BLaER1 treated with 17β-estradiol and CSF1 and Interleukin-3, amounts not matched to agents 10 nM and 100 nM (cell line): ENCODE measurements at regions not wholly inside any gene's neighbourhood (a gene's known extent, or its start where the extent isn't known, plus 50 kb on each side); places are given as distances from the start of the nearest gene placed in this dataset.
A peak's percentile ranks its signal among the peaks of the same experiment; 100 is the strongest.

ENCODE experiments used
- H3K27ac ChIP-seq, 11 experiments: shearing (Covaris generic); formaldehyde crosslinking; 2 replicates each; pipeline ENCODE4 v1.8.1; 2022
- H3K27me3 ChIP-seq, 11 experiments: shearing (Covaris generic); formaldehyde crosslinking; 2 replicates each; pipeline ENCODE4 v1.8.1; 2022
- H3K36me3 ChIP-seq, 11 experiments: shearing (Covaris generic); formaldehyde crosslinking; 2 replicates each; pipeline ENCODE4 v1.8.1; 2022
- H3K4me1 ChIP-seq, 10 experiments: shearing (Covaris generic); formaldehyde crosslinking; 2 replicates each; pipeline ENCODE4 v1.8.1; 2022
- H3K4me2 ChIP-seq, 11 experiments: shearing (Covaris generic); formaldehyde crosslinking; 2 replicates each; pipeline ENCODE4 v1.8.1; 2022
- H3K4me3 ChIP-seq, 10 experiments: shearing (Covaris generic); formaldehyde crosslinking; 2 replicates each; pipeline ENCODE4 v1.8.1; 2022
- H3K9ac ChIP-seq, 11 experiments: shearing (Covaris generic); formaldehyde crosslinking; 2 replicates each; pipeline ENCODE4 v1.8.1; 2022
- H3K9me3 ChIP-seq, 11 experiments: shearing (Covaris generic); formaldehyde crosslinking; replicated peaks in 1 of 11; 2 replicates each; pipeline ENCODE4 v1.8.1; 2022
- H4K20me1 ChIP-seq, 11 experiments: shearing (Covaris generic); formaldehyde crosslinking; 2 replicates each; pipeline ENCODE4 v1.8.1; 2022
- Cebpa-rat ChIP-seq, 11 experiments: shearing (Covaris generic); IDR thresholded peaks; 2 replicates each; pipeline ENCODE4 v1.8.1; 2022

DNA sequence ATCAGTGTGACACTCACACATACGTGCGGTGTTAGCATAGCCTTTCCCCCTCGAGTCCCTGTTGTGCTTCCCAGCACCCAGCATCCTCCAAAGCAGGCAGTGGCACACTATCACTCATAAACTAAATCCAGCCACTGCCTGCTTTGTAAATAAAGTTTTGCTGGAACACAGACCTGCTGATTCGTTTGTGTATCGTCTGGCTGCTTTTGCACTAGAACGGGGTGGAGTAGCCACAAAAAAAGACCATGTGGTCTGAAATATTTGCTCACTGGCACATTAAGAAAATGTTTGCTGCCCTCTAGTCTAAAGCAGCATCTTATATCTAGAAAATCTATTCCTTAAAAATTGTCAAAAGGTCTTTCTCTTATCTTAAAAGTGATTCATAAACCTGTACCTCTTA lies 341.2 kb upstream of the ZFHX3 start:
- Histone ChIP-seq H3K9me3 (peaks cover 0 to 13% (median 0%) of the 10 kb centered on the region in 11 experiments; a peak in 3 of 22 replicates), H3K9ac (no peak overlapping the region), H3K36me3 (no peaks in the 10 kb centered on the region), H4K20me1 (no peaks in the 10 kb centered on the region), H3K4me3 (no peak overlapping the region), H3K4me1 (peaks cover 0 to 21% (median 7%) of the 10 kb centered on the region in 10 experiments; a peak in 10 of 20 replicates), H3K4me2 (peak overlapping the region in 2 of 11 experiments; percentile 8 to 40; a peak in 1 of 22 replicates), H3K27ac (peak overlapping the region in 2 of 11 experiments; percentile 22 to 35; a peak in 2 of 22 replicates), H3K27me3 (no peaks in the 10 kb centered on the region)
- no peak for TF ChIP-seq Cebpa-rat (IDR thresholded peaks at IDR 0.05)

DNA sequence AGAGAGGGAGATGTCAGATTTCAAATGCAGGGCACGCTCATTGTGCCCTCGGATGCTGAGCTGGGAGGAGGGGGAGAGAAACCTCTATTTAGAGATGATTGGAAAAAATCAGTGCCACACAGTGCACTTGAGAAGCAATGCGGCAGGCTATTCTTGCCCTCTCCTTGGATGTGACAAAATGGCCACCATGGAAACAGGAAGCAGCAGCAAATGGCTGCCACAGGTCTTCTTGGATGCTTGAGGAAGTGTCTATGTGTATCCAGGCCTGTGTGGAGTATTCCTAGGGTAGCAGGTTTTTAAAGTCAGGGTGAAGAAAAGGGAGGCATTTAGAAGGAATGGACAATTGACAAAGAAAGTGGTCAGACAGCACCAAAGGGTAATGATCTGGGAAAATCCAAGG lies 340.1 kb upstream of the ZFHX3 start:
- peaks cover 0 to 21% (median 7%) of the 10 kb centered on the region in 10 experiments; a peak in 10 of 20 replicates for H3K4me1 ChIP-seq
- H3K36me3 ChIP-seq, result no peaks in the 10 kb centered on the region
- no peaks in the 10 kb centered on the region for H3K27me3 ChIP-seq
- H3K4me2 ChIP-seq, result peak overlapping the region in 2 of 11 experiments; percentile 28 to 40; a peak in 2 of 22 replicates
- TF ChIP-seq Cebpa-rat (IDR thresholded peaks at IDR 0.05), result no peak
- peaks cover 0 to 13% (median 0%) of the 10 kb centered on the region in 11 experiments; a peak in 3 of 22 replicates for H3K9me3 ChIP-seq
- H4K20me1 ChIP-seq, result no peaks in the 10 kb centered on the region
- no peak overlapping the region for H3K4me3 ChIP-seq
- no peak overlapping the region for H3K9ac ChIP-seq
- peak overlapping the region in 5 of 11 experiments; percentile 7 to 52 (median 22); a peak in 5 of 22 replicates for H3K27ac ChIP-seq

DNA sequence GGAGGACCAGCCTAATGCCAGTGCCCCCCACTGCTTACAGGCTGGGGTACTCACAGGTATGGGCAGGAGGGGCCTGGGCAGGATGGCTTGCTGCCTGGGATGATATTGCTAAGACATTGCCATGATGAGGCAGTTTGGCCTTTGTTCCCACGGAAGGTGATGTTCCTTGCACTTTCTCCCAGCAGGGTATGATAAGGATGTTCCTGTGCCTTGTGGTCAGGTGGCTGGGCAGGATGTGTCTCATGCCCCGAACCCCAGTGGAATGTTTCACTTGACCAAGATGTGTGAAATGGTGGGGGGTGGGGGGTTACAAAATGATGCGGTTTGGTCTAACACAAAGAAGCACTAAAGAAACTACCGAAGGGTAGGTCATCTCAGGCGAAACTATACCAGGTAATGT lies 337.8 kb upstream of the ZFHX3 start:
- Histone ChIP-seq H3K36me3 (no peaks in the 10 kb centered on the region), H4K20me1 (no peaks in the 10 kb centered on the region), H3K27me3 (no peaks in the 10 kb centered on the region), H3K4me1 (peaks cover 0 to 21% (median 7%) of the 10 kb centered on the region in 10 experiments; a peak in 10 of 20 replicates), H3K9ac (no peak overlapping the region), H3K9me3 (peaks cover 0 to 13% (median 0%) of the 10 kb centered on the region in 11 experiments; a peak in 3 of 22 replicates), H3K4me2 (0 out of 22 replicates have a peak overlapping the region, but pooled peaks of 1 of the 11 experiments have one; percentile 23), H3K27ac (no peak overlapping the region), H3K4me3 (no peak overlapping the region)
- no peak for TF ChIP-seq Cebpa-rat (IDR thresholded peaks at IDR 0.05)

DNA sequence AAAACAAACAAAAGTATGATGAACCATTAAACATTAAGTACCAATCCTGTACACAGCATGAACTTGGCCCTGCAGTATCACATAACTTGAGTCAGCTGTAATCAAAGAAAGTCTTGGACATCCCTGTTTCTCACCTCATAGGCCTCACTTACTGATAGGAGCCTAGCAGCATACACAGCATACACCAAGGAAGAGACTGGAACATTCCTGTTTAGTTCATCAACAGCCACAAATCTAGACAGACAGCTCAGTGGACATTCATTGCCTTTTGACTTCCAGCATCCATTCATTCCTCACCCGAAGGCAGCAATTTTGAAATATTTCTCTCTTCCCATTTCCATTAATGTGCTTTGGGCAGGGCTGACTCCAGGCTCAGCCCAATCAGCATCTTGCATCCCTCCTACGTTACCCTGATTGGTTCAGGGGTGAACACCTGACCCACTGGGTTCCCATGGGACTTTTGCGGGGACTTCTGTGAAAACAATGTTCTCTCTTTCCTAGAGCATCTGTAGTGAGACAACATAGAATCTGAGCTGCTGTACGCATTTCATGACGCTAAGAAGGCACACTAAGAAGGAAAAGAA lies 336.7 kb upstream of the ZFHX3 start:
- H3K4me1 ChIP-seq, result peaks cover 0 to 21% (median 7%) of the 10 kb centered on the region in 10 experiments; a peak in 10 of 20 replicates
- no peak overlapping the region for H3K4me3 ChIP-seq
- TF ChIP-seq Cebpa-rat (IDR thresholded peaks at IDR 0.05), result no peak
- no peak overlapping the region for H3K9ac ChIP-seq
- H3K4me2 ChIP-seq, result peak overlapping the region in 4 of 11 experiments; percentile 3 to 23 (median 8); a peak in 2 of 22 replicates
- no peaks in the 10 kb centered on the region for H3K36me3 ChIP-seq
- no peaks in the 10 kb centered on the region for H3K27me3 ChIP-seq
- no peaks in the 10 kb centered on the region for H4K20me1 ChIP-seq
- H3K9me3 ChIP-seq, result peaks cover 0 to 13% (median 0%) of the 10 kb centered on the region in 11 experiments; a peak in 3 of 22 replicates
- no peak overlapping the region for H3K27ac ChIP-seq

DNA sequence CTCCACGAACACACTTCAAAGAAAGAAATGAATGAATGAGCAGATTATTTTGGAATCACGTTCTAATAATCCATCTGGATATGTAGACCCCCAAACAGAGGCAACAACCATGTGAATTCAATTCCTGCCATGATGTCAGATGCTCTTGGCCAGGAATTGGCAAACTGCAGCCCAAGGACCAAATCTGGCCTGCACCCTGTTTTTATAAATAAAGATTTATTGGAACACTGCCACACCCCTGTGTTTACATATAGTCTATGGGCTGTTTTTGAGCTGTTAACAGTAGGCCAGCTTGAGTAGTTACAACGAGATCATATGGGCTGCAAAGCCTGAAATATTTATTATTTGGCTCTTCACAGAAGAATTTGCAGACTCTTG lies 336.0 kb upstream of the ZFHX3 start:
- Histone ChIP-seq H3K4me1 (peaks cover 0 to 21% (median 7%) of the 10 kb centered on the region in 10 experiments; a peak in 10 of 20 replicates), H3K9me3 (peaks cover 0 to 11% (median 0%) of the 10 kb centered on the region in 11 experiments; a peak in 3 of 22 replicates), H3K27ac (no peak overlapping the region), H3K9ac (no peak overlapping the region), H3K36me3 (no peaks in the 10 kb centered on the region), H3K4me2 (no peak overlapping the region), H3K27me3 (no peaks in the 10 kb centered on the region), H3K4me3 (no peak overlapping the region), H4K20me1 (no peaks in the 10 kb centered on the region)
- no peak for TF ChIP-seq Cebpa-rat (IDR thresholded peaks at IDR 0.05)

DNA sequence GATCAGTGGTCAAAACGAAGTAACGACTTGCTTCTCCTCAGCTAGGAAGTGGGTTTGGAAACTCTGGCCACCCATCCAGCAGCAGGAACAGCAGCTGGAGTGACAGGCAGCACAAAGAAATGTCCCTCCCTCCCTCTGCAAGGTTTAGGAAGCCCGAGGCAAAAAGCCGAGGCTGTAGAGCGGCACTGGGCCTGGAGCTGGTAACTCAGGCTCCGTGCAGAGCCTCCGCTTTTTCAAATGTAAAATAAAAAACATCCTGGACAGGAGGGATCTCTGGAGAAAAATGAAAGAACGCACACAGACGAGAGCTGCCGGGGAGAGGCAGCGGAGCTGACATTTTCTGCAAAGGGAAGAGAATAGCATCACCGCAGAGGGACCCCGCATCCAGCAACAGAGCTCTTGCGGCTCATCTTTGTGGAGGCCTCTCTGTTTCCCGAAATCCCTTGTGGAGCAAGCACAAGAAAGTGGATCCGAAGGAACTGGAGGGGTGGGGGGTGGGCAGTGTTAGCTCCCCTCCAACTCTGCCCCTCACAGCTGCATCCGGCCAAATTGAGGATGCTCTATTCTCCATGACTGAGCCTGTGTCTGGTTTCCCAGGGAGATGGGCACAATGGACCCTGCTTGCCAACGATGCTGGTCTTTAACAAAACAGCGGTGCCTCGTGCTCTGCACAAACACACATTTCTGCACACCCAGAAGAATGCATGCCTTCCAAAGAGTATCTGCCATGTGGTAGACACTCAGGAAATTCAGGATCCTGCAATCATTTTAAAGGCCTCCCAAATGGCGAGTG lies 335.5 kb upstream of the ZFHX3 start:
- Histone ChIP-seq H3K36me3 (no peaks in the 10 kb centered on the region), H3K4me1 (peaks cover 0 to 16% (median 7%) of the 10 kb centered on the region in 10 experiments; a peak in 10 of 20 replicates), H3K9ac (no peak overlapping the region), H3K4me2 (no peak overlapping the region), H3K27me3 (no peaks in the 10 kb centered on the region), H3K27ac (no peak overlapping the region), H3K9me3 (peaks cover 0 to 5% (median 0%) of the 10 kb centered on the region in 11 experiments; a peak in 1 of 22 replicates), H4K20me1 (no peaks in the 10 kb centered on the region), H3K4me3 (no peak overlapping the region)
- TF ChIP-seq Cebpa-rat (IDR thresholded peaks at IDR 0.05), result no peak

DNA sequence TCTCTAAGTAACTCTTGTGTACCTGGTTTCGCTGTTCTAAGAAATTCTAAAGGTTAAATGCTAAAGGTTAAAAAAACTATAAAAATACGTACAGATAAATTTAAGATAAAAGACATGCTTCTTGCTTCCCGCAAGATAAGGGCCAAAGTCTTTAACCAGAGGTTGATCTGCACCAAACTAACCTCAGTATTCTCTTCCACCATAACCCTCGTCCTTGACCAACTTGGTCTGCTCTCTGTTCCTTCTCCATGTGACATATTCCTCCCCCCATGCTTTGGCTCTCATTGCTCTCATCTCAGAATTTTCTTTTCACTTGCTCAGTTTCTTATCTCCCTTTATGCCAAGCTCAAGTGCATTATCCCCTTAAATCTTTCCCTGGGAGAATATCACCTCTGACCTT lies 330.5 kb upstream of the ZFHX3 start:
- Histone ChIP-seq H3K4me1 (peaks cover 0 to 24% (median 13%) of the 10 kb centered on the region in 10 experiments; a peak in 10 of 20 replicates), H3K36me3 (no peaks in the 10 kb centered on the region), H4K20me1 (no peaks in the 10 kb centered on the region), H3K27me3 (no peaks in the 10 kb centered on the region), H3K4me3 (no peak overlapping the region), H3K9me3 (no peaks in the 10 kb centered on the region), H3K27ac (no peak overlapping the region), H3K4me2 (no peak overlapping the region), H3K9ac (no peak overlapping the region)
- TF ChIP-seq Cebpa-rat (IDR thresholded peaks at IDR 0.05), result no peak

DNA sequence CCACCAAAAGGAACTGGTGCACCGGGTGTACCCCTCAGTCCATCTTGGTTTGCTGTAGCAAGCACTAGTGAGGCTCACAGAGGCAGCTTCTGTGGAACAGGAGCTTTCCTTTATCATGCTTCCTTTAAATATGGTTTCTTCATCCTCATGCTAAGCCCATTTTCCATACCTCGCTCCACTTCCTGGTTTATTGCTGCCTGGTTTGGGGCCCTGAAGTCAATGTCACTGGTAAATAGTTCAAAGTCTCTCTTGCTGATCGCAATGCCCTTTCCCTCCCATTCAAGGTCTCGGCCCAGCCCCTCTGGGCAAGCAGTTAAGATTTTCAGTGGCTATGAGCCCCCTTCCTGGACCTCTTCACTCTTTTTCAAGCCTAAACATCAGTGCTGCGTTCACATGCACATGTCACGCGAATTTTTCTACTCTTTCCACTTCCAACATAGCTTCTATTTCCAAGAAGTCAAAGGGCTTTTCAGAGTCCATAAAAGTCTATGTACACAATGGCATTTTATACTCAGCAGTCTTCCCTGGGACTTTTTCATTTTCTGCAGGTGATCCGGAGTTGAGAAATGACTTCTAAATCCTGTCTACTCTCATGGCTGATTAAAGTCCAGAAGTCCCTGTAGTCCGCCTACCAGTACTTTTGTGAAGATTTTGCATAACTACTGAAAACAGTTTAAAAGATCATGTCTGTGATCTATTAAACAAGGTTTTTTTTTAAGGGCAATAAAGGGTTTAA lies 323.8 kb upstream of the ZFHX3 start:
- Histone ChIP-seq H3K9me3 (no peaks in the 10 kb centered on the region), H3K9ac (no peak overlapping the region), H3K27ac (no peak overlapping the region), H3K4me3 (no peak overlapping the region), H3K4me2 (no peak overlapping the region), H3K4me1 (peaks cover 0 to 24% (median 13%) of the 10 kb centered on the region in 10 experiments; a peak in 10 of 20 replicates), H3K36me3 (no peaks in the 10 kb centered on the region), H4K20me1 (no peaks in the 10 kb centered on the region; a peak in 1 of 22 replicates), H3K27me3 (no peaks in the 10 kb centered on the region)
- no peak for TF ChIP-seq Cebpa-rat (IDR thresholded peaks at IDR 0.05)

DNA sequence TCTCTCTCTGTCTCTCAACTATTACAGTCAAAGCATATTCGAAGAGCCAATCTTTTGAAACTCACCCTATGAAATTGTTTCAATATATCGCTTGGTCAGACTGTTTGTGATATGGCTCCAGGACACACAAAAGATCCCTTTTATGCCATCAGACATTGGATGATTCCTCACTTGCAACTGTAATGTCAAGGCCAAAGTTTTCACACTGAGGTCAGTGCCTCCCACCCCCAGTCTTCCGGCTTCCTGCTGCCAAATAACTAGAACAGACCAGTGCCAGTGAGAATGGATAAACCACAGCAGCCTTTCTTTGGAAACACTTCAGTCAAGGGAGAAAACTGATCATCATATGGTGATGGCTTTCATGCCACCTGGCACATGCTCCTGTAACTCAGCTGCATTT lies 321.9 kb upstream of the ZFHX3 start:
- no peak for TF ChIP-seq Cebpa-rat (IDR thresholded peaks at IDR 0.05)
- Histone ChIP-seq H3K4me1 (peaks cover 0 to 9% (median 4%) of the 10 kb centered on the region in 10 experiments; a peak in 10 of 20 replicates), H4K20me1 (no peaks in the 10 kb centered on the region; a peak in 1 of 22 replicates), H3K9me3 (no peaks in the 10 kb centered on the region), H3K36me3 (no peaks in the 10 kb centered on the region), H3K27ac (no peak overlapping the region), H3K9ac (no peak overlapping the region), H3K4me3 (no peak overlapping the region), H3K4me2 (no peak overlapping the region), H3K27me3 (no peaks in the 10 kb centered on the region)
